22Rv1 (cell line): ENCODE measurements at regions not wholly inside any gene's neighbourhood (a gene's known extent, or its start where the extent isn't known, plus 50 kb on each side); places are given as distances from the start of the nearest gene placed in this dataset.

ENCODE experiments used
- ZFX ChIP-seq: fragments of 450-650 bp; IDR thresholded peaks from 2 replicates; pipeline ENCODE4 v1.6.1; 2017; ENCODE audit warnings: antibody characterized with exemption, borderline replicate concordance
- TF ChIP-seq, protein P1 (sequence below): fragments of 450-650 bp; IDR thresholded peaks from 2 replicates; pipeline ENCODE4 v1.5.1; 2017; ENCODE audit warnings: mild to moderate bottlenecking

DNA sequence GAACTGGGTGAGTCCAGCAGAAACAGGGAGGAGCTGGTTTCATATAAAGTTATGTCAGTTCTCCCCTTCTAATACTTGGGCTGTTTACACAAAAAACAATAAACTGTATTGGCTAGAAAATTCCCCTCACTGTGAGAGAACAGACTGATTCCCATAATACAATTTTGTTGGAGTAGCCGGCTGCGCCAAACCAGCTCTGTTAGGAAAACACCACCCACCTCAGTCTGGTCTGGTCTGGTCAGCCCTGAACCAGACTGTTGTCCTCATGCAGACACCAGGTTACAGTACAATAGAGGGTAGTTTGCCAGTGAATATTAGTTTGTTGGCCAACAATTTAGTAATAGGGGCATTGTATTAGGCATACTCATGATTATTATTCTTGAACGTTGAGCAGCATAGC, 356.4 kb downstream of the EFNA5 start:
- TF ChIP-seq, protein P1, sequence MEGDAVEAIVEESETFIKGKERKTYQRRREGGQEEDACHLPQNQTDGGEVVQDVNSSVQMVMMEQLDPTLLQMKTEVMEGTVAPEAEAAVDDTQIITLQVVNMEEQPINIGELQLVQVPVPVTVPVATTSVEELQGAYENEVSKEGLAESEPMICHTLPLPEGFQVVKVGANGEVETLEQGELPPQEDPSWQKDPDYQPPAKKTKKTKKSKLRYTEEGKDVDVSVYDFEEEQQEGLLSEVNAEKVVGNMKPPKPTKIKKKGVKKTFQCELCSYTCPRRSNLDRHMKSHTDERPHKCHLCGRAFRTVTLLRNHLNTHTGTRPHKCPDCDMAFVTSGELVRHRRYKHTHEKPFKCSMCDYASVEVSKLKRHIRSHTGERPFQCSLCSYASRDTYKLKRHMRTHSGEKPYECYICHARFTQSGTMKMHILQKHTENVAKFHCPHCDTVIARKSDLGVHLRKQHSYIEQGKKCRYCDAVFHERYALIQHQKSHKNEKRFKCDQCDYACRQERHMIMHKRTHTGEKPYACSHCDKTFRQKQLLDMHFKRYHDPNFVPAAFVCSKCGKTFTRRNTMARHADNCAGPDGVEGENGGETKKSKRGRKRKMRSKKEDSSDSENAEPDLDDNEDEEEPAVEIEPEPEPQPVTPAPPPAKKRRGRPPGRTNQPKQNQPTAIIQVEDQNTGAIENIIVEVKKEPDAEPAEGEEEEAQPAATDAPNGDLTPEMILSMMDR: no peak
- TF ChIP-seq ZFX: no peak
